ENCODE measurements at regions not wholly inside any gene's neighbourhood (a gene's known extent, or its start where the extent isn't known, plus 50 kb on each side); places are given as distances from the start of the nearest gene placed in this dataset.

- no peak for TF ChIP-seq POLR2AphosphoS5 (IDR thresholded peaks at IDR 0.05; ENCODE audit: insufficient read depth in 1 of 2, low read depth in 1 of 2)
- TF ChIP-seq CTCF (IDR thresholded peaks at IDR 0.05) = no peak
Measured at GRCh38 chr18:47683774-47684173, 246.7 kb downstream of the SMAD2 start.

All from vagina (tissue), 2 donors.